A673 (cell line): ENCODE measurements at regions not wholly inside any gene's neighbourhood (a gene's known extent, or its start where the extent isn't known, plus 50 kb on each side); places are given as distances from the start of the nearest gene placed in this dataset.

Experiments
- CTCF ChIP-seq: fragments of 300-800, 200-600 bp; sonication (generic); conservative IDR thresholded peaks from 2 replicates; pipeline ENCODE4 v1.5.1; 2017; ENCODE audit warnings: low read depth, mild to moderate bottlenecking, antibody characterized with exemption, low read length, moderate library complexity, mixed read lengths
- EZH2 ChIP-seq: fragments of 200-600 bp; sonication (generic); IDR thresholded peaks from 2 replicates; pipeline ENCODE4 v1.6.1; 2017; ENCODE audit warnings: borderline replicate concordance, low read depth, mild to moderate bottlenecking, mixed read lengths, antibody characterized with exemption, low read length; ENCODE audit not compliant: poor library complexity, severe bottlenecking

DNA sequence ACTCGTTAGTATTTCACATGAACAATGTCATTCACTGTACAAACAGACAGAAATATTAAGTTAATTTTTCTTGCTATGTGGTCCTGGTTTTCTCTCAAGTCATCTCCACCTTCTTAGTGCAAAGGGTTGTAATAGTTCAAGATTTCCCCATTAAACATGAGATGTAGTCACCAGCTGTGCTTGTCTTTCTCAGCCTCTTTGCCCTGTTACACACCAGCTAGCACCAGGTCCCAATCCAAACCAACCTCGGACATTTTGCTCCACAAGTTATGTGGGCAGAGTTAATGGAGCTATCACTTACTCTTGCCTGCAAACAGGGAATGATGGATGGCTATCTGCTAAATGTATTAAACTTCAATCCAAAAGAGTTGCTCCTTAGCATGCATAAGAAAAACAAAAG, 328.1 kb downstream of the TLE1 start:
- TF ChIP-seq CTCF (no peak), EZH2 (no peak)
